ENCODE measurements at regions not wholly inside any gene's neighbourhood (a gene's known extent, or its start where the extent isn't known, plus 50 kb on each side); places are given as distances from the start of the nearest gene placed in this dataset.
"Not testable (repeated sequence)": the region's sequence is repeated elsewhere in the genome, so short reads cannot be mapped to it uniquely, and the experiment has no call there.

- Histone ChIP-seq H3K27ac (ENCODE audit: low read length) (no peak overlapping the region), H4K20me1 (ENCODE audit: insufficient read depth, low read length) (no peaks in the 10 kb centered on the region), H2AFZ (ENCODE audit: low read depth, low read length) (no peak overlapping the region), H3K4me3 (ENCODE audit: low read length) (no peak overlapping the region), H3K4me2 (ENCODE audit: low read length) (no peak overlapping the region), H3K9me3 (ENCODE audit: insufficient read depth, low read length) (no peaks in the 10 kb centered on the region), H3K4me1 (ENCODE audit: low read length) (no peaks in the 10 kb centered on the region), H3K9ac (ENCODE audit: low read length) (no peak overlapping the region), H3K36me3 (replicated peaks; ENCODE audit: low read depth, low read length) (no peaks in the 10 kb centered on the region), H3K79me2 (ENCODE audit: low read length) (no peaks in the 10 kb centered on the region), H3K27me3 (ENCODE audit: low read depth, low read length) (no peaks in the 10 kb centered on the region)
- TF ChIP-seq CTCF (IDR thresholded peaks at IDR 0.05; ENCODE audit: low read depth, low read length) (no peak), EZH2phosphoT487 (IDR thresholded peaks at IDR 0.05; ENCODE audit: low read depth) (no peak)
Measured at GRCh38 chr12:60758224-60758623, 1162.4 kb downstream of the SLC16A7 start.

- no peaks in the 10 kb centered on the region for H4K20me1 ChIP-seq (ENCODE audit: insufficient read depth, low read length)
- no peaks in the 10 kb centered on the region for H3K27me3 ChIP-seq (ENCODE audit: low read depth, low read length)
- no peaks in the 10 kb centered on the region for H3K4me1 ChIP-seq (ENCODE audit: low read length)
- H3K9me3 ChIP-seq (ENCODE audit: insufficient read depth, low read length) = no peaks in the 10 kb centered on the region
- H3K79me2 ChIP-seq (ENCODE audit: low read length) = no peaks in the 10 kb centered on the region
- H3K27ac ChIP-seq (ENCODE audit: low read length) = no peak overlapping the region
- H3K4me2 ChIP-seq (ENCODE audit: low read length) = no peak overlapping the region
- no peaks in the 10 kb centered on the region for H3K36me3 ChIP-seq (replicated peaks; ENCODE audit: low read depth, low read length)
- no peak overlapping the region for H2AFZ ChIP-seq (ENCODE audit: low read depth, low read length)
- no peak for TF ChIP-seq CTCF (IDR thresholded peaks at IDR 0.05; ENCODE audit: low read depth, low read length)
- TF ChIP-seq EZH2phosphoT487 (IDR thresholded peaks at IDR 0.05; ENCODE audit: low read depth) = no peak
- H3K4me3 ChIP-seq (ENCODE audit: low read length) = no peak overlapping the region
- H3K9ac ChIP-seq (ENCODE audit: low read length) = no peak overlapping the region
Measured at GRCh38 chr12:60760965-60761364, 1165.1 kb downstream of the SLC16A7 start.

- not testable (repeated sequence) for H3K36me3 ChIP-seq (replicated peaks; ENCODE audit: low read depth, low read length); H3K27me3 ChIP-seq (ENCODE audit: low read depth, low read length); H3K4me3 ChIP-seq (ENCODE audit: low read length); H3K79me2 ChIP-seq (ENCODE audit: low read length); H2AFZ ChIP-seq (ENCODE audit: low read depth, low read length); H4K20me1 ChIP-seq (ENCODE audit: insufficient read depth, low read length); H3K27ac ChIP-seq (ENCODE audit: low read length); H3K9me3 ChIP-seq (ENCODE audit: insufficient read depth, low read length); H3K4me1 ChIP-seq (ENCODE audit: low read length); H3K9ac ChIP-seq (ENCODE audit: low read length); H3K4me2 ChIP-seq (ENCODE audit: low read length)
Measured at GRCh38 chr12:60801166-60801565, 1205.3 kb downstream of the SLC16A7 start.

GRCh38 chr12:60803147-60803546 is 1207.3 kb downstream of the SLC16A7 start:
- H3K9me3 ChIP-seq (ENCODE audit: insufficient read depth, low read length) = no peaks in the 10 kb centered on the region
- no peaks in the 10 kb centered on the region for H3K79me2 ChIP-seq (ENCODE audit: low read length)
- no peak overlapping the region for H3K4me2 ChIP-seq (ENCODE audit: low read length)
- H4K20me1 ChIP-seq (ENCODE audit: insufficient read depth, low read length) = no peaks in the 10 kb centered on the region
- H2AFZ ChIP-seq (ENCODE audit: low read depth, low read length) = no peak overlapping the region
- no peak overlapping the region for H3K27ac ChIP-seq (ENCODE audit: low read length)
- no peak overlapping the region for H3K4me3 ChIP-seq (ENCODE audit: low read length)
- H3K36me3 ChIP-seq (replicated peaks; ENCODE audit: low read depth, low read length) = no peaks in the 10 kb centered on the region
- H3K9ac ChIP-seq (ENCODE audit: low read length) = no peak overlapping the region
- no peaks in the 10 kb centered on the region for H3K4me1 ChIP-seq (ENCODE audit: low read length)
- H3K27me3 ChIP-seq (ENCODE audit: low read depth, low read length) = no peaks in the 10 kb centered on the region
- no peak for TF ChIP-seq CTCF (IDR thresholded peaks at IDR 0.05; ENCODE audit: low read depth, low read length)
- TF ChIP-seq EZH2phosphoT487 (IDR thresholded peaks at IDR 0.05; ENCODE audit: low read depth) = no peak

GRCh38 chr12:60805364-60805763 is 1209.5 kb downstream of the SLC16A7 start:
- Histone ChIP-seq H3K4me1 (ENCODE audit: low read length) (no peaks in the 10 kb centered on the region), H3K4me3 (ENCODE audit: low read length) (no peak overlapping the region), H3K27ac (ENCODE audit: low read length) (no peak overlapping the region), H3K9ac (ENCODE audit: low read length) (no peak overlapping the region), H2AFZ (ENCODE audit: low read depth, low read length) (no peak overlapping the region), H3K9me3 (ENCODE audit: insufficient read depth, low read length) (no peaks in the 10 kb centered on the region), H4K20me1 (ENCODE audit: insufficient read depth, low read length) (no peaks in the 10 kb centered on the region), H3K79me2 (ENCODE audit: low read length) (no peaks in the 10 kb centered on the region), H3K27me3 (ENCODE audit: low read depth, low read length) (no peaks in the 10 kb centered on the region), H3K4me2 (ENCODE audit: low read length) (no peak overlapping the region), H3K36me3 (replicated peaks; ENCODE audit: low read depth, low read length) (no peaks in the 10 kb centered on the region)
- TF ChIP-seq EZH2phosphoT487 (IDR thresholded peaks at IDR 0.05; ENCODE audit: low read depth) (no peak), CTCF (IDR thresholded peaks at IDR 0.05; ENCODE audit: low read depth, low read length) (no peak)

Data from OCI-LY3 (cell line).